GM12874 (cell line): ENCODE measurements at regions not wholly inside any gene's neighbourhood (a gene's known extent, or its start where the extent isn't known, plus 50 kb on each side); places are given as distances from the start of the nearest gene placed in this dataset.
A peak's percentile ranks its signal among the peaks of the same experiment; 100 is the strongest.

Experiments
- TF ChIP-seq, protein P1 (sequence below): IDR thresholded peaks from 2 replicates; pipeline ENCODE4 v1.5.1; 2011; ENCODE audit warnings: low read depth, mild to moderate bottlenecking, control low read depth, low read length, moderate library complexity; ENCODE audit not compliant: insufficient read depth

DNA sequence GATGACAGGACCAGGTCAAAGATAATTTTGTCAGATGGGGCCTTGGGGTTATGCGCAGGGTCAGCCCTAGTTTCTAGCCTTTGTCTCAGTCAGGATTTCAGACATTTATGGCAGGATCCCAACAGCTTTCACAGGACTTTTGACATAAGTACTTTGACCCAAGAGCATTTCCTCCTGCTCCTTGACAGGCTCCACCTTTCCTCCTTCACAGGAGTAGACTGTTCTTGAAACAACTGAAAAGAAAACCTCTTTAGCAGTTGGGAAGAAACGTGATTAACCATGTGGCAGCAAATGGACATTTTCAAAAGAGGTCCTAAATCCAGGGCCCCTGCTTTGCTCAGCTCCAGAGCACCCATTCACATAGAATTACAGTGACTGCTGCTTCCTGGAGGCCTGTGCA lies 120.4 kb upstream of the MAP3K7 start:
- TF ChIP-seq, protein P1, sequence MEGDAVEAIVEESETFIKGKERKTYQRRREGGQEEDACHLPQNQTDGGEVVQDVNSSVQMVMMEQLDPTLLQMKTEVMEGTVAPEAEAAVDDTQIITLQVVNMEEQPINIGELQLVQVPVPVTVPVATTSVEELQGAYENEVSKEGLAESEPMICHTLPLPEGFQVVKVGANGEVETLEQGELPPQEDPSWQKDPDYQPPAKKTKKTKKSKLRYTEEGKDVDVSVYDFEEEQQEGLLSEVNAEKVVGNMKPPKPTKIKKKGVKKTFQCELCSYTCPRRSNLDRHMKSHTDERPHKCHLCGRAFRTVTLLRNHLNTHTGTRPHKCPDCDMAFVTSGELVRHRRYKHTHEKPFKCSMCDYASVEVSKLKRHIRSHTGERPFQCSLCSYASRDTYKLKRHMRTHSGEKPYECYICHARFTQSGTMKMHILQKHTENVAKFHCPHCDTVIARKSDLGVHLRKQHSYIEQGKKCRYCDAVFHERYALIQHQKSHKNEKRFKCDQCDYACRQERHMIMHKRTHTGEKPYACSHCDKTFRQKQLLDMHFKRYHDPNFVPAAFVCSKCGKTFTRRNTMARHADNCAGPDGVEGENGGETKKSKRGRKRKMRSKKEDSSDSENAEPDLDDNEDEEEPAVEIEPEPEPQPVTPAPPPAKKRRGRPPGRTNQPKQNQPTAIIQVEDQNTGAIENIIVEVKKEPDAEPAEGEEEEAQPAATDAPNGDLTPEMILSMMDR: no peak

DNA sequence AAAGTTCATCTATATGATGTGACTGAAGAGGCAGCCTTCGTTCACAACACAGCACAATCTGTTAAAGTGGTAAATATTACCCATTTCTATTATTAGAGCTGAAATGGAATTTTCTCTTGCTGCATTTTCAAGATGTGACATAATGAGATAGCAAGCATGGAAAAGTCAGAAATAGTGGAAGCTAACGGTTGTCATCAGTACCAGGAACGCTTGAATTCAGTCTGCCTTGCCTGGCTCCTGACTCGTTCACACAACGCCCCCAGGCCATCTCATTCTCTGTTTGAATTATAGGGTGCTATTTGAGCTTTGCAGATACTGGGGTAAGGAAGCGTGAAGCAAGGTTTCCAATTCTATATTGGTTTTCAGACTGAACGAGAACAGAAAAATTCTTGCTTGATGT lies 116.5 kb upstream of the MAP3K7 start:
- TF ChIP-seq, protein P1: no peak

DNA sequence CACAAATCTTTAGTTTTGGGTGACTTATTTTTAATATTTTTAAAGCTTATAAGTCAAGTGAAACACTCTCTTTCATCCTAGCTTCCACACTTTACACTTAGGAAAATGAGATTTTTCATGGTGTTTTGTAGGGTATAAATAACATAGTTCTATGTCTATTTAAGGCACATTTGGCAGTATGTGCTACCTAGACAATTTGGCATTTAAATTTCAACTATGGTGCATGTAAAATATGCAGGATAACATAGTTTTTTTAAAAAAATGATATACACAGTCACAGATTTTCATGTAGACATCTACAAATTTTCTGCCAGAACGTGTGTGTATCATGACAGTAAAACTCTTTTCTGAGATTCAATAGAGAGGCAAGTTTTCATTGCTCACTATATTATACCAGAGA lies 115.1 kb upstream of the MAP3K7 start:
- TF ChIP-seq, protein P1: no peak

DNA sequence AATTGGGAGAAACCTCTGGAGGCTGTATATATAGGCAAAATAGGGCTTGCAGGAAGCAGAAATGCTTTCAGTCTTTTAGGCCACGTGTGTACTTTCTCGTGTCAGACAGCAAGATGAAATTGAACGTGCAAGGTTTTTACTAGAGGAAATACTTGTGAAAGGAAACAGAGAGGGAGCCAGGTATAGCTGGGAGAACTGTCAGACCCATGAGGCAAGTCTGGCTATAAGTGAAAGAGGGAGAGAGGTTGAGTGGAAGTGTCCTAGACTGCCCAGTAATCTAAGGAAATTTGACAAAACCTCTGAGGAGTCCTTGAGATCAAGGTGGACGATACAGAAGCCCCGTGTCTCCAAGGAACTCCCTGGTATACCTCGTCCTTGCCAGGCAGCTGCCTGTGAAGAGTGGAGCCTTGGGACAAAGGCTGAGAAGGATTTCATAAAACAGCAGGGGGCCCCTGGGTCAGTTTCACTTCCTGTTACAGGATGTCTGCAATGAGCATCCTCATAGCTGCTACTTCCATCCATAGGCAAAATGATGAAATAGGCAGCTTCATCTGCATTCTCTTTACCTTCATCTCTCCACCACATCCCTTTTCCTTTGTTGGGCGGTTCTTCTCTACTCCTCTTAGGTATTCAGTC lies 114.4 kb upstream of the MAP3K7 start:
- TF ChIP-seq, protein P1: no peak

DNA sequence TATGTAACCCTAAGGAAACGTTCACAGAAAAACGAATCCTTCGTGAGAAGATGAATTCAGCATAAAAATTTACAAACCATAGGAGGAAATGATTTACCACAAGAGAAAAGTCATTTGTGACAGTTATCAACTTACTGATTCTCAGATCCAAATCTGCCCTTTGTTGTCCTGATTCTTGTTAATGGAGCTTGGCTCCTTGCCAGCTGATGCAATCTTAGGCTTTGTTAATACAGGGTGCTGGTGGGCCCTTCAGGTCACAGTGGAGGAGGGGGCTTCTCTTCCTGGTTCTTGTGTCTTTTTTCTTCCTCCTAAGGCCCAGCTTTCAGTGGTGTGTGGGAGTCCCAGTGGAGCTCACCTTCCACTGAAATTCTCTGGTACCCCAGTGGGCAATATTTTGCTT lies 108.4 kb upstream of the MAP3K7 start:
- TF ChIP-seq, protein P1: no peak

DNA sequence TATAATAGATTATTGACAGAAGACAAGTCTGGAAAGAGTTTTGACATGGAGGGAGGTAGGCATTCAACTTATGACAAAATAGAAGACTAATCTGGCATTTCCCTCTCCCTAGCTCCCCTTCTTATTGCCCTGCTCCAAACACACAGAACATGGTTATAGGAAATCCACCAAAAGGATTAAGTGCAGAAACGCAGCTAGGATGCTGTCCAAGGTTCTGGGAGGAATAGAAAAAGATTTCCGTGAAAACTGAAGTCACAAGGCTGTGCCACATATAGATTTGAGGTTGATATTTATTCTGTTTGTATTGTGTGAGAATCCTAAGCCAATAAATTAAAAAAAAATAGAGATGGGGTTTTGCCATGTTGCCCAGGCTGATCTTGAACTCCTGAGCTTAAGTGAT lies 107.9 kb upstream of the MAP3K7 start:
- TF ChIP-seq, protein P1: no peak

DNA sequence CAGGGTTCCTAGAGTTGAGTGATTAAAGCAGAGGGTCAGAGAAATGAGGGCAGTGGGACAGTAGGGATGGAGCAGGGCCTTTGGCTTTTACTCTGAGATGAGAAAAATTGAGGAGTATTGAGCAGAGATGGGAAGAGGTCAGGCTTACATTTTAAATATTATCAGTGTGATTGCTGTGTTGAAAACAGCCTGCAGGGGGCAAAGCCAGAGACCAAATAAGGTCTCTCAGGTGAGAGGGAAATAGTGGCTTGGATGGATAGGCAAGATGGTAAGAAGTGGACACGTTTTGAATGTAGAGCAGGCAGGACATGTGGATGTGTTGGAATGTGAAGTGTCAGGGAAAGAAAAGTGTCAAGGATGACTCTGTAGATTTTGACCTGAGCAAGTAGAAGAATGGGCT lies 105.0 kb upstream of the MAP3K7 start:
- TF ChIP-seq, protein P1: peak; percentile 42; the same call in 1 of the 2 replicates

DNA sequence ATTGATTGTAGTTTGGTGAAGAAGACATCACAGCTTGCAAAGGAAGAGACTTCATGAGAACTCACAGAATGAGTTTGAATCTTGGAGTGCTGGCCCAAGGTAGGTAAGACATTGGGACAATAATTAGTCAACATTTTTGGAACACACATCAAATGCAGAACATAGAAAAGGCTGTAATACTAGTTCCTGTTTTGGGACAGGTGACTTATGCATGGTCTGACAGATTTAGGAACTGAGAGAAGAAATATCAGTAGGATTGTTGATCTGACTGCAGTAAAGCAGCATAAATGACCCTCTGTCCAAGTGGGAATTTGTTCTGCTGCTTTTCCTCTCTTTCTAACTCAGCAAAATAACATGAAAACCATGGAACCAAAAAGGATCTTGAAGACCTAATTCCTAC lies 102.3 kb upstream of the MAP3K7 start:
- TF ChIP-seq, protein P1: no peak
